Caco-2 (cell line): ENCODE measurements at regions not wholly inside any gene's neighbourhood (a gene's known extent, or its start where the extent isn't known, plus 50 kb on each side); places are given as distances from the start of the nearest gene placed in this dataset.

Experiments
- BruUV-seq: library from RNA; stranded (reverse); fragments of 400-500 nt; replicated peaks from 2 replicates; lab custom pipeline; 2021; lab: Mats Ljungman, UMichigan
- CTCF ChIA-PET: fragments of 300-600 bp; sonication (Branson Sonifier 250); formaldehyde crosslinking; loops from one replicate; lab custom pipeline; 2022; ENCODE audit warnings: antibody characterized with exemption; lab: Charles Lee
- POLR2A ChIA-PET: fragments of 300-600 bp; sonication (Branson Sonifier 250); formaldehyde crosslinking; loops from one replicate; lab custom pipeline; 2022; ENCODE audit warnings: antibody characterized with exemption; lab: Charles Lee
- DNase-seq, 2 experiments: peaks; one replicate each; pipeline versions ENCODE4 v3.0.0 to v3.0.0-alpha.2; 2020 to 2022
- H3K27me3 ChIP-seq: replicated peaks from 2 replicates; pipeline ENCODE4 v1.6.0; 2011; ENCODE audit warnings: low read length; ENCODE audit not compliant: control insufficient read depth, insufficient read depth
- H3K36me3 ChIP-seq: 2 replicates; pipeline ENCODE4 v1.5.1; 2011; ENCODE audit warnings: low read length; ENCODE audit not compliant: control insufficient read depth, insufficient read depth
- H3K4me1 ChIP-seq: fragments of 250-450 bp; sonication (Bioruptor Pico); 2 replicates; pipeline ENCODE4 v1.5.1; 2020; ENCODE audit warnings: mild to moderate bottlenecking
- H3K4me3 ChIP-seq: 2 replicates; pipeline ENCODE4 v1.5.1; 2011; ENCODE audit warnings: low read depth, mild to moderate bottlenecking, control low read depth, low read length
- H3K9me3 ChIP-seq: fragments of 250-450 bp; sonication (Bioruptor Pico); 2 replicates; pipeline ENCODE4 v1.5.1; 2020; ENCODE audit warnings: mild to moderate bottlenecking, moderate library complexity
- H3K27ac Mint-ChIP-seq: one replicate; pipeline ENCODE4 v1.8.0; 2022; ENCODE audit warnings: mixed read lengths; ENCODE audit not compliant: unreplicated experiment
- H3K27me3 Mint-ChIP-seq: one replicate; pipeline ENCODE4 v1.8.0; 2022; ENCODE audit warnings: mixed read lengths; ENCODE audit not compliant: insufficient read depth, unreplicated experiment
- H3K36me3 Mint-ChIP-seq: one replicate; pipeline ENCODE4 v1.8.0; 2022; ENCODE audit warnings: mild to moderate bottlenecking, mixed read lengths; ENCODE audit not compliant: insufficient read depth, unreplicated experiment
- H3K4me1 Mint-ChIP-seq: one replicate; pipeline ENCODE4 v1.8.0; 2022; ENCODE audit warnings: low read depth, mixed read lengths; ENCODE audit not compliant: unreplicated experiment
- H3K4me3 Mint-ChIP-seq: one replicate; pipeline ENCODE4 v1.8.0; 2022; ENCODE audit warnings: mild to moderate bottlenecking, moderate library complexity, mixed read lengths; ENCODE audit not compliant: unreplicated experiment
- H3K9me3 Mint-ChIP-seq: one replicate; pipeline ENCODE4 v1.8.0; 2022; ENCODE audit warnings: mixed read lengths; ENCODE audit not compliant: unreplicated experiment
- CTCF ChIP-seq, 2 experiments: fragments of 200-600 bp in 1 of 2; IDR thresholded peaks; 1 replicate in 1 of 2; 2 replicates in 1 of 2; pipeline versions ENCODE4 v1.5.1 to v1.8.0; 2011 to 2022; ENCODE audit warnings: antibody characterized with exemption in 1 of 2, control low read depth in 1 of 2, inconsistent platforms in 1 of 2, low read depth in 1 of 2, low read length in 1 of 2, mild to moderate bottlenecking in 1 of 2, moderate library complexity in 1 of 2; ENCODE audit not compliant: insufficient read depth in 1 of 2, severe bottlenecking in 1 of 2, unreplicated experiment in 1 of 2
- intact Hi-C: fragments of 100-400 bp; cut with micrococcal nuclease; formaldehyde crosslinking; loops from one replicate; pipeline ENCODE4 v1.10.0; 2022; ENCODE audit not compliant: unreplicated experiment

- intact Hi-C loops, result no loop called here
- ChIA-PET POLR2A (no interaction called here), CTCF (no interaction called here)
- DNase-seq, result no peak
- no TSS peak for BruUV-seq
- Histone ChIP-seq H3K36me3 (no peaks in the 10 kb centered on the region), H3K9me3 (no peaks in the 10 kb centered on the region), H3K27me3 (no peaks in the 10 kb centered on the region; the same call in 1 of the 2 replicates), H3K4me3 (no peak overlapping the region), H3K4me1 (no peaks in the 10 kb centered on the region)
- TF ChIP-seq CTCF (IDR thresholded peaks at IDR 0.05; ENCODE audit: insufficient read depth in 1 of 2, low read depth in 1 of 2, low read length in 1 of 2, severe bottlenecking in 1 of 2, unreplicated experiment in 1 of 2), result no peak
- Mint-ChIP-seq H3K27me3 (peaks cover 3% of the 10 kb centered on the region), H3K4me1 (no peaks in the 10 kb centered on the region), H3K36me3 (no peaks in the 10 kb centered on the region), H3K27ac (no peak overlapping the region), H3K4me3 (no peak overlapping the region), H3K9me3 (no peaks in the 10 kb centered on the region)
Measured at GRCh38 chr2:181123798-181124231, 143.4 kb downstream of the UBE2E3 start.

- DNase-seq, result no peak
- no peak overlapping the region for H3K27ac Mint-ChIP-seq
- no peak overlapping the region for H3K4me3 ChIP-seq
- no peaks in the 10 kb centered on the region for H3K9me3 Mint-ChIP-seq
- BruUV-seq, result no TSS peak
- no peak overlapping the region for H3K4me3 Mint-ChIP-seq
- H3K4me1 ChIP-seq, result no peaks in the 10 kb centered on the region
- H3K36me3 ChIP-seq, result no peaks in the 10 kb centered on the region
- no peak for TF ChIP-seq CTCF (IDR thresholded peaks at IDR 0.05; ENCODE audit: insufficient read depth in 1 of 2, low read depth in 1 of 2, low read length in 1 of 2, severe bottlenecking in 1 of 2, unreplicated experiment in 1 of 2)
- H3K9me3 ChIP-seq, result no peaks in the 10 kb centered on the region
- intact Hi-C loops, result no loop called here
- ChIA-PET CTCF (no interaction called here), POLR2A (no interaction called here)
- no peaks in the 10 kb centered on the region for H3K4me1 Mint-ChIP-seq
- no peaks in the 10 kb centered on the region; the same call in 1 of the 2 replicates for H3K27me3 ChIP-seq
- H3K27me3 Mint-ChIP-seq, result peaks cover 3% of the 10 kb centered on the region
- H3K36me3 Mint-ChIP-seq, result no peaks in the 10 kb centered on the region
Measured at GRCh38 chr2:181124497-181124896, 144.1 kb downstream of the UBE2E3 start.

GRCh38 chr2:181125359-181125758, 145.0 kb downstream of the UBE2E3 start:
- no peaks in the 10 kb centered on the region for H3K9me3 Mint-ChIP-seq
- no peak for TF ChIP-seq CTCF (IDR thresholded peaks at IDR 0.05; ENCODE audit: insufficient read depth in 1 of 2, low read depth in 1 of 2, low read length in 1 of 2, severe bottlenecking in 1 of 2, unreplicated experiment in 1 of 2)
- H3K4me3 ChIP-seq, result no peak overlapping the region
- H3K36me3 ChIP-seq, result no peaks in the 10 kb centered on the region
- no peaks in the 10 kb centered on the region for H3K4me1 Mint-ChIP-seq
- no peak for DNase-seq
- intact Hi-C loops, result no loop called here
- ChIA-PET CTCF (no interaction called here), POLR2A (no interaction called here)
- H3K9me3 ChIP-seq, result no peaks in the 10 kb centered on the region
- H3K27me3 Mint-ChIP-seq, result peaks cover 3% of the 10 kb centered on the region
- H3K27me3 ChIP-seq, result no peaks in the 10 kb centered on the region; the same call in 1 of the 2 replicates
- H3K4me1 ChIP-seq, result no peaks in the 10 kb centered on the region
- H3K27ac Mint-ChIP-seq, result no peak overlapping the region
- BruUV-seq, result no TSS peak
- H3K4me3 Mint-ChIP-seq, result no peak overlapping the region
- H3K36me3 Mint-ChIP-seq, result no peaks in the 10 kb centered on the region
